Vagina (tissue), 2 donors: ENCODE measurements at regions not wholly inside any gene's neighbourhood (a gene's known extent, or its start where the extent isn't known, plus 50 kb on each side); places are given as distances from the start of the nearest gene placed in this dataset.

Experiments
- DNase-seq, 2 donors: peaks; one replicate each; pipeline ENCODE4 v3.0.0-alpha.2; 2017; ENCODE audit errors: extremely low spot score in 2 of 2
- H3K27ac ChIP-seq: fragments of 200-600 bp; sonication (generic); one replicate; pipeline ENCODE4 v1.5.1; 2019
- H3K27me3 ChIP-seq: fragments of 200-600 bp; sonication (generic); one replicate; pipeline ENCODE4 v1.5.1; 2019
- H3K36me3 ChIP-seq, 2 donors: fragments of 200-600 bp; sonication (generic); one replicate each; pipeline ENCODE4 v1.5.1; 2017 to 2019
- H3K4me1 ChIP-seq: fragments of 200-600 bp; sonication (generic); one replicate; pipeline ENCODE4 v1.5.1; 2019
- H3K4me3 ChIP-seq, 2 donors: fragments of 200-600 bp; sonication (generic); 1 replicate in 1 of 2; 2 replicates in 1 of 2; pipeline ENCODE4 v1.5.1; 2016 to 2019
- H3K9me3 ChIP-seq: fragments of 200-600 bp; sonication (generic); one replicate; pipeline ENCODE4 v1.5.1; 2019
- CTCF ChIP-seq, 3 experiments: fragments of 450-650 bp in 2 of 3; fragments of 200-600 bp in 1 of 3; sonication (generic) in 1 of 3; IDR thresholded peaks; one replicate each; pipeline ENCODE4 v1.5.1; 2017 to 2019; ENCODE audit warnings: antibody characterized with exemption in 3 of 3, mild to moderate bottlenecking in 2 of 3, moderate library complexity in 2 of 3
- POLR2A ChIP-seq, 2 donors: fragments of 450-650 bp; IDR thresholded peaks; one replicate each; pipeline ENCODE4 v1.6.1; 2017; ENCODE audit warnings: antibody characterized with exemption in 2 of 2, mild to moderate bottlenecking in 2 of 2, moderate library complexity in 2 of 2
- POLR2AphosphoS5 ChIP-seq, 2 donors: sonication (generic); formaldehyde crosslinking; IDR thresholded peaks; one replicate each; pipeline ENCODE4 v1.9.0; 2017; ENCODE audit warnings: antibody characterized with exemption in 2 of 2, mild to moderate bottlenecking in 2 of 2, low read depth in 1 of 2; ENCODE audit not compliant: insufficient read depth in 1 of 2
- intact Hi-C: fragments of 100-400 bp; cut with DNase I; formaldehyde crosslinking; loops from one replicate; pipeline ENCODE4 v1.15.1; 2023

GRCh38 chr20:1757606-1758512 lies 100.3 kb upstream of the SIRPG start:
- Histone ChIP-seq H3K4me1 (no peaks in the 10 kb centered on the region), H3K27me3 (no peaks in the 10 kb centered on the region), H3K9me3 (no peaks in the 10 kb centered on the region), H3K27ac (no peak overlapping the region), H3K36me3 (no peaks in the 10 kb centered on the region), H3K4me3 (no peak overlapping the region)
- intact Hi-C loops = no loop called here
- TF ChIP-seq CTCF (IDR thresholded peaks at IDR 0.05) = no peak
- DNase-seq = no peak

GRCh38 chr20:1757072-1757471 lies 99.5 kb upstream of the SIRPG start:
- no peak for DNase-seq
- no peaks in the 10 kb centered on the region for H3K9me3 ChIP-seq
- TF ChIP-seq POLR2A (IDR thresholded peaks at IDR 0.05) (no peak), POLR2AphosphoS5 (IDR thresholded peaks at IDR 0.05; ENCODE audit: insufficient read depth in 1 of 2, low read depth in 1 of 2) (no peak), CTCF (IDR thresholded peaks at IDR 0.05) (no peak)
- intact Hi-C loops = no loop called here
- no peaks in the 10 kb centered on the region for H3K4me1 ChIP-seq
- no peak overlapping the region for H3K4me3 ChIP-seq
- no peak overlapping the region for H3K27ac ChIP-seq
- no peaks in the 10 kb centered on the region for H3K27me3 ChIP-seq
- no peaks in the 10 kb centered on the region for H3K36me3 ChIP-seq

DNA sequence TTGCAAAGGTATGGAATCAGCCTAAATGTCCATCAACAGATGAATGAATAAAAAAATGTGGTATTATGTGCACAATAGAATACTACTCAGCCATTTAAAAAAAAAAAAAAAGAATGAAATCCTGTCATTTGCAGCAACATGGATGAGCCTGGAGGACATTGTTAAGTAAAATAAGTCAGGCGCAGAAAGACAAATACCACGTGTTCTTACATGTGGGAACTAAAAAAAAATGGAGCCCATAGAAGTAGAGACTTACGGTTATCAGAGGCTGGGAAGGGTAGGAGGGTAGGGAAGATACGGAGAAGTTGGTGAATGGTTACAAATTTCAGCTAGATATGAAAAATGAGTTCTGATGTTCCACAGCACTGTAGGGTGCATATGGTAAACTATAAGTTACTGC lies 97.2 kb upstream of the SIRPG start:
- Histone ChIP-seq H3K9me3 (no peaks in the 10 kb centered on the region), H3K4me3 (no peak overlapping the region), H3K27me3 (no peaks in the 10 kb centered on the region), H3K27ac (no peak overlapping the region), H3K36me3 (no peaks in the 10 kb centered on the region), H3K4me1 (no peaks in the 10 kb centered on the region)
- DNase-seq = no peak
- intact Hi-C loops = no loop called here
- no peak for TF ChIP-seq POLR2AphosphoS5 (IDR thresholded peaks at IDR 0.05; ENCODE audit: insufficient read depth in 1 of 2, low read depth in 1 of 2)
- TF ChIP-seq CTCF (IDR thresholded peaks at IDR 0.05) = no peak
- no peak for TF ChIP-seq POLR2A (IDR thresholded peaks at IDR 0.05)

DNA sequence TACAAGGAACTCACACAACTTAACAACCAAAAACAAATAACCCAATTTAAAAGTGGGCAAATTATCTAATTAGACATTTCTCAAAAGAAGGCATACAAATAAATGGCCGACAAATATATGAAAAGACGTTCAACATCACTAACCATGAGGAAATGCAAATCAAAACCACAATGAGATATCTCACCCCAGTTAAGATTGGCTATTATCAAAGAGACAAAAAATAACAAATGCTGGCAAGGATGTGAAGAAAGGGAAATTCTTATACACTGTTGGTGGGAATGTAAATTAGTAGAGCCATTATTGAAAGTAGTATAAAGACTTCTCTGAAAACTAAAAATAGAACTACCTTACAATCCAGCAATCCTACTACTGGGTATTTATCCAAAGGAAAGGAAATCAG lies 96.7 kb upstream of the SIRPG start:
- no peak for DNase-seq
- intact Hi-C loops = no loop called here
- Histone ChIP-seq H3K27ac (no peak overlapping the region), H3K9me3 (no peaks in the 10 kb centered on the region), H3K4me1 (no peaks in the 10 kb centered on the region), H3K27me3 (no peaks in the 10 kb centered on the region), H3K36me3 (no peaks in the 10 kb centered on the region), H3K4me3 (no peak overlapping the region)
- TF ChIP-seq POLR2AphosphoS5 (IDR thresholded peaks at IDR 0.05; ENCODE audit: insufficient read depth in 1 of 2, low read depth in 1 of 2) = no peak
- TF ChIP-seq POLR2A (IDR thresholded peaks at IDR 0.05) = no peak
- no peak for TF ChIP-seq CTCF (IDR thresholded peaks at IDR 0.05)

GRCh38 chr20:1752045-1752444 lies 94.5 kb upstream of the SIRPG start:
- intact Hi-C loops = no loop called here
- H3K27me3 ChIP-seq = no peaks in the 10 kb centered on the region
- DNase-seq = no peak
- H3K4me1 ChIP-seq = no peaks in the 10 kb centered on the region
- H3K9me3 ChIP-seq = no peaks in the 10 kb centered on the region
- no peak overlapping the region for H3K4me3 ChIP-seq
- H3K27ac ChIP-seq = no peak overlapping the region
- no peaks in the 10 kb centered on the region for H3K36me3 ChIP-seq
- TF ChIP-seq POLR2A (IDR thresholded peaks at IDR 0.05) = no peak
- no peak for TF ChIP-seq POLR2AphosphoS5 (IDR thresholded peaks at IDR 0.05; ENCODE audit: insufficient read depth in 1 of 2, low read depth in 1 of 2)
- TF ChIP-seq CTCF (IDR thresholded peaks at IDR 0.05) = no peak
